HG03558 (cell line): ENCODE measurements at regions not wholly inside any gene's neighbourhood (a gene's known extent, or its start where the extent isn't known, plus 50 kb on each side); places are given as distances from the start of the nearest gene placed in this dataset.

Experiments used
- ATAC-seq: cut with Tn5 transposase; IDR thresholded peaks from one replicate; pipeline ENCODE4 v1.9.1; 2021; ENCODE audit warnings: moderate number of reproducible peaks; ENCODE audit not compliant: unreplicated experiment; ENCODE audit errors: extremely low read depth

- ATAC-seq = no peak
Measured at GRCh38 chr11:16456366-16456765, 100.0 kb upstream of the SOX6 start.

- no peak for ATAC-seq
Measured at GRCh38 chr11:16454289-16454863, 98.0 kb upstream of the SOX6 start.

GRCh38 chr11:16448123-16448717 lies 91.9 kb upstream of the SOX6 start:
- ATAC-seq = no peak

GRCh38 chr11:16441461-16441860 lies 85.1 kb upstream of the SOX6 start:
- ATAC-seq = no peak

- ATAC-seq = no peak
Measured at GRCh38 chr11:16440136-16440535, 83.8 kb upstream of the SOX6 start.

GRCh38 chr11:16434036-16434435 lies 77.7 kb upstream of the SOX6 start:
- no peak for ATAC-seq

GRCh38 chr11:16430674-16431073 lies 74.3 kb upstream of the SOX6 start:
- no peak for ATAC-seq

GRCh38 chr11:16421826-16422225 lies 65.5 kb upstream of the SOX6 start:
- no peak for ATAC-seq

GRCh38 chr11:16418428-16419097 lies 62.2 kb upstream of the SOX6 start:
- ATAC-seq = no peak

- no peak for ATAC-seq
Measured at GRCh38 chr11:16412525-16413172, 56.3 kb upstream of the SOX6 start.

- ATAC-seq = no peak
Measured at GRCh38 chr11:16410479-16410878, 54.1 kb upstream of the SOX6 start.

GRCh38 chr11:16408619-16409018 lies 52.3 kb upstream of the SOX6 start:
- ATAC-seq = no peak

- no peak for ATAC-seq
Measured at GRCh38 chr11:16406226-16406625, 49.9 kb upstream of the SOX6 start.
